Testis (tissue), 2 donors: ENCODE measurements at regions not wholly inside any gene's neighbourhood (a gene's known extent, or its start where the extent isn't known, plus 50 kb on each side); places are given as distances from the start of the nearest gene placed in this dataset.

Experiments used
- DNase-seq: peaks from one replicate; pipeline ENCODE4 v3.0.0-alpha.2; 2019
- H3K27ac ChIP-seq, 2 donors: fragments of 200-600 bp; sonication (generic); one replicate each; pipeline ENCODE4 v1.5.1; 2019
- H3K27me3 ChIP-seq: fragments of 200-600 bp; sonication (generic); one replicate; pipeline ENCODE4 v1.5.1; 2019
- H3K36me3 ChIP-seq: fragments of 200-600 bp; sonication (generic); one replicate; pipeline ENCODE4 v1.5.1; 2017; ENCODE audit warnings: low read depth; ENCODE audit errors: missing control alignments
- H3K4me1 ChIP-seq: fragments of 200-600 bp; sonication (generic); one replicate; pipeline ENCODE4 v1.5.1; 2019
- H3K4me3 ChIP-seq, 2 donors: fragments of 200-600 bp; sonication (generic); one replicate each; pipeline ENCODE4 v1.5.1; 2017 to 2019
- H3K9me3 ChIP-seq: fragments of 200-600 bp; sonication (generic); one replicate; pipeline ENCODE4 v1.5.1; 2017
- POLR2A ChIP-seq: fragments of 450-650 bp; IDR thresholded peaks from one replicate; pipeline ENCODE4 v1.6.1; 2017; ENCODE audit warnings: antibody characterized with exemption, mild to moderate bottlenecking, moderate library complexity
- WGBS, 2 donors: methylation state at CpG; one replicate each; pipeline ENCODE4 v1.1.5; 2018; 5-methylcytosine and 5-hydroxymethylcytosine counted together
- intact Hi-C: fragments of 100-400 bp; cut with DNase I; formaldehyde crosslinking; loops from one replicate; pipeline ENCODE4 v1.15.1; 2023; ENCODE audit warnings: low total_unique reads
- TF ChIP-seq, protein P1 (sequence below), 3 experiments: fragments of 450-650 bp in 2 of 3; fragments of 200-600 bp in 1 of 3; sonication (generic) in 1 of 3; IDR thresholded peaks; one replicate each; pipeline ENCODE4 v1.5.1; 2016 to 2019; ENCODE audit warnings: antibody characterized with exemption in 3 of 3, mild to moderate bottlenecking in 2 of 3, moderate library complexity in 1 of 3

- 81 to 92% methylated on average over 1 of the region's 1 CpG for WGBS, 2 donors
- no peak overlapping the region for H3K27ac ChIP-seq
- no peaks in the 10 kb centered on the region for H3K27me3 ChIP-seq
- H3K9me3 ChIP-seq = no peaks in the 10 kb centered on the region
- intact Hi-C loops = no loop called here
- no peaks in the 10 kb centered on the region for H3K4me1 ChIP-seq
- H3K4me3 ChIP-seq = no peak overlapping the region
- TF ChIP-seq, protein P1, sequence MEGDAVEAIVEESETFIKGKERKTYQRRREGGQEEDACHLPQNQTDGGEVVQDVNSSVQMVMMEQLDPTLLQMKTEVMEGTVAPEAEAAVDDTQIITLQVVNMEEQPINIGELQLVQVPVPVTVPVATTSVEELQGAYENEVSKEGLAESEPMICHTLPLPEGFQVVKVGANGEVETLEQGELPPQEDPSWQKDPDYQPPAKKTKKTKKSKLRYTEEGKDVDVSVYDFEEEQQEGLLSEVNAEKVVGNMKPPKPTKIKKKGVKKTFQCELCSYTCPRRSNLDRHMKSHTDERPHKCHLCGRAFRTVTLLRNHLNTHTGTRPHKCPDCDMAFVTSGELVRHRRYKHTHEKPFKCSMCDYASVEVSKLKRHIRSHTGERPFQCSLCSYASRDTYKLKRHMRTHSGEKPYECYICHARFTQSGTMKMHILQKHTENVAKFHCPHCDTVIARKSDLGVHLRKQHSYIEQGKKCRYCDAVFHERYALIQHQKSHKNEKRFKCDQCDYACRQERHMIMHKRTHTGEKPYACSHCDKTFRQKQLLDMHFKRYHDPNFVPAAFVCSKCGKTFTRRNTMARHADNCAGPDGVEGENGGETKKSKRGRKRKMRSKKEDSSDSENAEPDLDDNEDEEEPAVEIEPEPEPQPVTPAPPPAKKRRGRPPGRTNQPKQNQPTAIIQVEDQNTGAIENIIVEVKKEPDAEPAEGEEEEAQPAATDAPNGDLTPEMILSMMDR (IDR thresholded peaks at IDR 0.05) = no peak
- TF ChIP-seq POLR2A = no peak
- no peak for DNase-seq
- no peaks in the 10 kb centered on the region for H3K36me3 ChIP-seq
Observed at GRCh38 chr2:66938471-66938967, 458.6 kb upstream of the ETAA1 start.

- H3K27ac ChIP-seq = no peak overlapping the region
- TF ChIP-seq POLR2A = no peak
- TF ChIP-seq, protein P1 (IDR thresholded peaks at IDR 0.05) = no peak
- DNase-seq = no peak
- H3K4me3 ChIP-seq = no peak overlapping the region
- no peaks in the 10 kb centered on the region for H3K27me3 ChIP-seq
- intact Hi-C loops = no loop called here
- WGBS, 2 donors = 88 to 89% methylated on average over 1 of the region's 1 CpG
- H3K4me1 ChIP-seq = no peaks in the 10 kb centered on the region
- H3K36me3 ChIP-seq = no peaks in the 10 kb centered on the region
- no peaks in the 10 kb centered on the region for H3K9me3 ChIP-seq
Observed at GRCh38 chr2:66940080-66940479, 457.1 kb upstream of the ETAA1 start.

DNA sequence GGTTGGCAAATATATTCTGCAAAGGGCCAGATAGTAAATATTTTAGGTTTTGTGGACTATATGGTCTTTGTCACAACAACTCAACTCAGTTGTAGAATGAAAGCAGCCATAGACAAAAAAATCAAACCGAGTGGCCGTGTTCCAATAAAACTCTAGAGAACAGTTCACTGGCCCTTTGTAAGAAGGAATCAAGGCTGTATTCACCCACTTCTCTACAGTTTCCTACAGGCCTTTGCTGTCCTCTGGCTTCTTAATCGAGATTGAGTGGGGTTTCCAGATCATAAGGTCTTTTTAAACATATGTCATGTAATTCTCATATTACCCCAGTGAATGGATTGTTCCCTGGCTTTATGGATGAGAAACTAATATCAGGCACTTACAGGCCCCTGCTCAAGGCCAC is 448.9 kb upstream of the ETAA1 start:
- intact Hi-C loops = no loop called here
- TF ChIP-seq, protein P1 (IDR thresholded peaks at IDR 0.05) = no peak
- TF ChIP-seq POLR2A = no peak
- Histone ChIP-seq H3K4me1 (no peaks in the 10 kb centered on the region), H3K9me3 (no peaks in the 10 kb centered on the region), H3K36me3 (no peaks in the 10 kb centered on the region), H3K27me3 (no peaks in the 10 kb centered on the region), H3K4me3 (no peak overlapping the region), H3K27ac (no peak overlapping the region)
- no peak for DNase-seq
- 72 to 80% methylated on average over 3 of the region's 3 CpGs for WGBS, 2 donors

GRCh38 chr2:66957198-66957597 is 439.9 kb upstream of the ETAA1 start:
- TF ChIP-seq, protein P1 (IDR thresholded peaks at IDR 0.05) = no peak
- no peak for TF ChIP-seq POLR2A
- 61 to 69% methylated on average over 3 of the region's 3 CpGs for WGBS, 2 donors
- no peak for DNase-seq
- H3K9me3 ChIP-seq = no peaks in the 10 kb centered on the region
- H3K27me3 ChIP-seq = no peaks in the 10 kb centered on the region
- intact Hi-C loops = no loop called here
- H3K4me1 ChIP-seq = no peaks in the 10 kb centered on the region
- no peak overlapping the region for H3K27ac ChIP-seq
- H3K4me3 ChIP-seq = no peak overlapping the region
- no peaks in the 10 kb centered on the region for H3K36me3 ChIP-seq

- Histone ChIP-seq H3K27me3 (no peaks in the 10 kb centered on the region), H3K4me3 (no peak overlapping the region), H3K36me3 (no peaks in the 10 kb centered on the region), H3K27ac (no peak overlapping the region), H3K4me1 (no peaks in the 10 kb centered on the region), H3K9me3 (no peaks in the 10 kb centered on the region)
- TF ChIP-seq, protein P1 (IDR thresholded peaks at IDR 0.05) = no peak
- TF ChIP-seq POLR2A = no peak
- intact Hi-C loops = no loop called here
- no peak for DNase-seq
- WGBS, 2 donors = 56 to 60% methylated on average over 4 of the region's 4 CpGs
Observed at GRCh38 chr2:66957677-66958076, 439.5 kb upstream of the ETAA1 start.
